HUES6 (cell line): ENCODE measurements at regions not wholly inside any gene's neighbourhood (a gene's known extent, or its start where the extent isn't known, plus 50 kb on each side); places are given as distances from the start of the nearest gene placed in this dataset.

ENCODE experiments used
- H3K27ac ChIP-seq: 2 replicates; pipeline ENCODE4 v1.7.0; 2013; ENCODE audit warnings: low read depth, mild to moderate bottlenecking, low read length, inconsistent platforms
- H3K27me3 ChIP-seq: 2 replicates; pipeline ENCODE4 v1.6.1; 2013; ENCODE audit warnings: low read length; ENCODE audit not compliant: control insufficient read depth, insufficient read depth
- H3K36me3 ChIP-seq: 2 replicates; pipeline ENCODE4 v1.6.1; 2013; ENCODE audit warnings: low read length; ENCODE audit not compliant: control insufficient read depth, insufficient read depth
- H3K4me1 ChIP-seq: 2 replicates; pipeline ENCODE4 v1.6.1; 2013; ENCODE audit warnings: low read length; ENCODE audit not compliant: control insufficient read depth, insufficient read depth
- H3K4me3 ChIP-seq: 2 replicates; pipeline ENCODE4 v1.5.1; 2013; ENCODE audit warnings: low read depth, low read length
- H3K9ac ChIP-seq: one replicate; pipeline ENCODE4 v1.6.1; 2013; ENCODE audit warnings: mild to moderate bottlenecking, low read length
- H3K9me3 ChIP-seq: 2 replicates; pipeline ENCODE4 v1.6.1; 2013; ENCODE audit warnings: low read depth, low read length; ENCODE audit not compliant: control insufficient read depth, insufficient read depth

DNA sequence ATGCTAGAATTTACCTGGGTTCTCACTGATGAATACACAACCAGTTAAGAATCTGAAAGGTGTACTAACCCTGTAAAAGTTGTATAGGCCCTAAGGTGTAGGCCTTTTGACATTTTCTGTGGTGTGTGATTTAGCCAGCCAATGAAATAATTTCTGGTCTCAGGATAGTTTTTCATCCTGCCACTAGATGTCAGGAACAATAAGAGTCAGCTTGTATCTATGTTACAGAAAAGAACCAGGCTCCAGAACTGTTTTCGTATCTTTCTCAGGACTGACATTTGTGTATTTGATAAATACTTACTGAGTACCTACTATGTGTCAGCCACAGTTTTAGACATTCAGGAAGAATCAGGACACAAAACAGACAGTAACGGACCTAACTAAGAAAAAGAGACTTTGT lies 673.6 kb upstream of the TENM3 start:
- no peaks in the 10 kb centered on the region for H3K27me3 ChIP-seq
- no peak overlapping the region for H3K9ac ChIP-seq
- H3K4me1 ChIP-seq = no peaks in the 10 kb centered on the region
- no peak overlapping the region for H3K27ac ChIP-seq
- H3K4me3 ChIP-seq = no peak overlapping the region
- H3K9me3 ChIP-seq = no peaks in the 10 kb centered on the region
- no peaks in the 10 kb centered on the region for H3K36me3 ChIP-seq

DNA sequence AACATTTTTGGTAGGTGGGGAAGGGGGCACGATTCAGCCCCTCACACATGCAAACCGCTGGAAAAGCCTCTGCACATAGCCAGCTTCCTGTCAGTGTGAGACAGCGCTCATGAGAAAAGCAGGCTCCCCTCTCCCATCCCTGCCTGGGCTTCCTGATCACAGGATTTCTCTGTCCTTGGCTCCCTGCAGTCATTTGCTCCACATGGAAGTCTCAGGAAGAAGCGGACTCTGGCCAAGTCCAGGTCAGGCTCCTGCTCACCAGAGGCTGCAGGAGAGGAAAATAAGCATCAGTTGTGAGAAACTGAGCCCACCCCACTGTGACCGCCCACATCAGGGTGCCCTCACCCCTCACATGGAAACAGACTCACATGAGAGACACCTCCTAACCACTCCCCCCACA lies 664.3 kb upstream of the TENM3 start:
- H3K4me3 ChIP-seq = no peak overlapping the region
- no peak overlapping the region for H3K9ac ChIP-seq
- no peaks in the 10 kb centered on the region for H3K36me3 ChIP-seq
- no peaks in the 10 kb centered on the region for H3K4me1 ChIP-seq
- H3K27ac ChIP-seq = no peak overlapping the region
- H3K27me3 ChIP-seq = no peaks in the 10 kb centered on the region
- H3K9me3 ChIP-seq = no peaks in the 10 kb centered on the region

DNA sequence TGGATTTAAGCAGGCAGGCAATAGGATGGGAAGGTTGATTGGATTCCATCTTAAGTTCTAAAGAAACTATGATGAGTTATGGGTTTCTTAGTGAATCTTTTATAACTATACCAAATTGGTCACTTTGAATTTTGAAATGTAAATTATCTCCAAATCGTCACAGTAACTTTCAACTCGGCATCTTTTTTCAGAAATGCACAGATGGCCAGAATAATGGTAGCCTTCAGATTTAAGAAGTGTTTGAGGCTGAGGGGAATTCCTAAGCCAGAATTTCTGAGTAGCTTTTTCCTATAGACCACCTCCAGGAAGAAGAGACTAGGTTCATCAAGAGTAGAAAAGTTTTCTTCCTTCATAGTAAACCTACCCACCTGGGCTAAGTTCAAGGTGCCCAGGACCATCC lies 663.7 kb upstream of the TENM3 start:
- Histone ChIP-seq H3K9me3 (no peaks in the 10 kb centered on the region), H3K9ac (no peak overlapping the region), H3K4me1 (no peaks in the 10 kb centered on the region), H3K4me3 (no peak overlapping the region), H3K36me3 (no peaks in the 10 kb centered on the region), H3K27ac (no peak overlapping the region), H3K27me3 (no peaks in the 10 kb centered on the region)

DNA sequence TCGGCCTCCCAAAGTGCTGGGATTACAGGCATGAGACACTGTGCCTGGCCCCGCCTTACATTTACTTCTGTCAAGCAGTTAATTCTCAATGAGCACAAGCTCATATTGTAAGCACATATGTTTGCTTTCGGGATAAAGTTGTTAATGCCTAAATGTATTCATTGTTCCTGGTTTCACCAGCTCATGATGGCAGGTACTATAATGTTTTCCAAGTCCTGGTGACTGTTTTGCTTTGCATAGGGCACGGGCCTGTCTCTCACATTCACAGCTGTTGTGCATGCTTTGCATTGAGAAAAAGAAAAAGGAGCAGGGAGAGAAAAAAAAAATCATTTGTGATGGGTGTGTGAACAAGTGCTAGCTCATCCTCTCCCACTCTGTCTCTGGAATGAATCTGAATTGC lies 661.2 kb upstream of the TENM3 start:
- H3K9me3 ChIP-seq = no peaks in the 10 kb centered on the region
- no peaks in the 10 kb centered on the region for H3K4me1 ChIP-seq
- no peak overlapping the region for H3K9ac ChIP-seq
- H3K27me3 ChIP-seq = no peaks in the 10 kb centered on the region
- H3K27ac ChIP-seq = no peak overlapping the region
- no peaks in the 10 kb centered on the region for H3K36me3 ChIP-seq
- H3K4me3 ChIP-seq = no peak overlapping the region

DNA sequence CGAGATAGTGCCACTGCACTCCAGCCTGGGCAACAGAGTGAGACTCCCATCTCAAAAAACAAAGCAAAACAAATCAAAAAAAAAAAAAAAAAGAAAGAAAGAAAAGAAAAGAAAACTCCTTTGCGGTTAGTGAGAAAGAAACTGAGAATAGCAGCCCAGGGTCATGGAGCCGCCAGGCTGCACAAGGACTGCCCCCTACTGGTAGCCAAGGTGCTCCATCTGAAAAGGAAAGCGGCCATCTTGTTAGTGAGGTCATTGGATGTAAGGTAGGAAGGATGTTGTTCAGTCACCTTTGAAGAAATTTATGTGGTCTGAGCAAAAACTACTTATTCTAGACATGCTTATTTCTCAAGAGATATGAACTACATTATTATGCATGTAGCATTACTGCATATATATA lies 660.6 kb upstream of the TENM3 start:
- Histone ChIP-seq H3K27me3 (no peaks in the 10 kb centered on the region), H3K9ac (no peak overlapping the region), H3K4me1 (no peaks in the 10 kb centered on the region), H3K27ac (no peak overlapping the region), H3K36me3 (no peaks in the 10 kb centered on the region), H3K4me3 (no peak overlapping the region), H3K9me3 (no peaks in the 10 kb centered on the region)

DNA sequence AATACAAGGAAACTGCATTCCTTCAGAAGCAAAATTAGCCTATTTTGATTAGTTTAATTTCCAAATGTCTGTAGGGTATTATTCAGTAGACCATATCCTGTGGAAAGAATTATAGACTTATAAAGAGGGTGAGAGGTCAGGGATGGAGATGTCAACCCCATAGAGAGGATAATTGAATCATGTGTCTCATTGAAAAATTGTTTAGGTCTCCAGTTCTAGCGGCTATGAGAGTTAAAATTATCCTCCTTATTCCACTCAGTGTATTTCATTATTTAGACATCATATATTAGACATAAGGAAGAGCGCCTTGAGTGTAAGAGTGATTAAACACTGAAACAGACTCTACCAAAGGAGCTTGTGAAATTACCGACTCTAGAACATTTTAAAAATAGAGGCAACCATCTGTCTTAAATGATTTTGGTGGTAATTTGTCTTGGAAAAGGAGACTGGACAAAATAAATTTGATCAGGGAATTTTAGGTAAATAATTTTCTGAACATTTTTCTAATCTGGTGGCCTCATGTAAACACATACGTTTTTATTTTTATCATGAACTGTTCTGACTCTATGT lies 654.4 kb upstream of the TENM3 start:
- H3K4me1 ChIP-seq = no peaks in the 10 kb centered on the region
- H3K27me3 ChIP-seq = no peaks in the 10 kb centered on the region
- H3K36me3 ChIP-seq = no peaks in the 10 kb centered on the region
- no peak overlapping the region for H3K4me3 ChIP-seq
- no peak overlapping the region for H3K27ac ChIP-seq
- H3K9ac ChIP-seq = no peak overlapping the region
- no peaks in the 10 kb centered on the region for H3K9me3 ChIP-seq

DNA sequence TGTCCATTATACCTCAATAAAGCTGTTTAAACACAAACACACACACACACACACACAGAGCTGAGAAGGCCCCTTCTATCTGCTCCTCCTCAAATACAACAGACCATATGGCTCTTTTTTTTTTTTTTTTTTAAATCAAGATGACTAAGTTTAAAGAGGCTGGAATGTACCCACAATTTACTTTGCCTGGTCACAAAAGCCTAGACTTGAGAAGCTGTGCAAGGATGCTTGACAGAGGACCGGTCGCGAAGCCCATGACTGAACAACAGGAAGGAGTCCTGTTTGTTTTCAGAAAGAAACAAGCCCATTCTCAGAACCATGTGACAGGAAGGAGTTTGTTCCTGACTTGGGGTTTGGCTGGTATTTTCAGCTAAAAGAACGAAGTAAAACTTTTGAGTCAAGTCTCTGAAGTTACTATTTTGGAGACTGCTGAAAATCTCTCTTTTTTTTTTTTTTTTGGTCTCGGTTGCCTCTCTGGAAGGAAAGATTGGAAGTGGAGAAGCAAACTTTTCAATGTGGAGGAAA lies 650.9 kb upstream of the TENM3 start:
- no peaks in the 10 kb centered on the region for H3K36me3 ChIP-seq
- H3K4me3 ChIP-seq = no peak overlapping the region
- no peaks in the 10 kb centered on the region for H3K4me1 ChIP-seq
- no peaks in the 10 kb centered on the region for H3K27me3 ChIP-seq
- no peak overlapping the region for H3K27ac ChIP-seq
- H3K9ac ChIP-seq = no peak overlapping the region
- H3K9me3 ChIP-seq = no peaks in the 10 kb centered on the region

DNA sequence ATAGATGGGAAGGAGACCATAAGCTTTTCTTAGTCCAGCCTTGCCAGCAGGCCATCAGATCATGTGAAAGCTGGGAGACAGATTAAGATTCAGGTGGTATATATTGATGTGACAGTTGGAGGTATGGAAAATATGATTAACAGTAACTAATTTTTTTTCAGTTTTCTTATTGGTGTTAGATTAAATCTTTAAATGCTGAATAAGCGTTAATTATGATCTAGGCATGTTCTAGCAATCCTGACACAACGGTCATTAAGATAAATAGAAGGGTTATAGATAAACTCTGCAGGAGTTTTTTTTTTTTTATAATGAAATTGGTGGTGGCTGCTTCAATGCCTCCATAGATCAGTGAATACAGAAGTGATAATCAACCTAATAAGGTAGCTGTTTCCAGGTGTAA lies 649.5 kb upstream of the TENM3 start:
- no peak overlapping the region for H3K27ac ChIP-seq
- no peaks in the 10 kb centered on the region for H3K27me3 ChIP-seq
- H3K36me3 ChIP-seq = no peaks in the 10 kb centered on the region
- no peaks in the 10 kb centered on the region for H3K9me3 ChIP-seq
- H3K4me3 ChIP-seq = no peak overlapping the region
- H3K4me1 ChIP-seq = no peaks in the 10 kb centered on the region
- no peak overlapping the region for H3K9ac ChIP-seq

DNA sequence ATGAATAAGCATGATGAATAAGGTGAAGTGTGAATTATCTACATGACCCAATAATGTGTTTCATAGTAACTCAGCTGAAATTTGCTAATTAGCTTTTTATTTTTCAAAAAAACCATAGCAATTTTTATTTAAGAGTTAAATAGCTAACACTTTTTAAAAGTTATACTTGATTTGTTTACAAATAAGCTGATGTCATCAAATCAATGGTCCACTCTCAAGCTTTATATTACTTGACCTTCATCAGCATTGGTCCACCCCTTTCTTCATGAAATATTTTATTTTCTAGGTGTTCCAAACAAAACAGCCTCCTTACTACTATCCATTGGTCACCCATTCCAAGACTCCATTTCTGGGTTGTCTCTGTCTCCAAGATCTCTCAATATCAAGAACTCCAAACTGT lies 649.0 kb upstream of the TENM3 start:
- Histone ChIP-seq H3K4me3 (no peak overlapping the region), H3K27ac (no peak overlapping the region)

DNA sequence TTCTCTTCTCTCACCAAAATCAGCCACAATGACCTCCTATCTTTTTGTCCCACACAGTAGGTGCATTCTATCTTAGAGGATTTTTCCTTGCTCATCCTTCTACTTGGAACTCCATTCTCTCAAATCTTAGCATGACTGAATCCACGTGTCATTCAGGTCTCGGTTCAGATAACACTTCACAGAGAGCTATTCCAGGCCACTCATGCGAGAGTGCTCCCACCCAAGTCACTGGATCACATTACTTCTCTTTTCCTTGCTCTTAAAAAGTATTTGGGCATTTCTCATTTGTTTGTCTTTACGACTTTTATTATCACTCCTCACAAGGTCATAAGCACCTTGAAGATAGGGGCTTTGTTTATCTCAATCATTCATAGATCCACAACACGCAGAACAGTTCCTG lies 647.5 kb upstream of the TENM3 start:
- H3K27me3 ChIP-seq = no peaks in the 10 kb centered on the region
- H3K27ac ChIP-seq = no peak overlapping the region
- H3K4me3 ChIP-seq = no peak overlapping the region
- no peak overlapping the region for H3K9ac ChIP-seq
- H3K9me3 ChIP-seq = no peaks in the 10 kb centered on the region
- H3K36me3 ChIP-seq = no peaks in the 10 kb centered on the region
- H3K4me1 ChIP-seq = no peaks in the 10 kb centered on the region

More for the DNA sequence above, 649.0 kb upstream of the TENM3 start:
- H3K36me3 ChIP-seq = no peaks in the 10 kb centered on the region
- no peaks in the 10 kb centered on the region for H3K4me1 ChIP-seq
- H3K9me3 ChIP-seq = no peaks in the 10 kb centered on the region
- H3K27me3 ChIP-seq = no peaks in the 10 kb centered on the region
- H3K9ac ChIP-seq = no peak overlapping the region

DNA sequence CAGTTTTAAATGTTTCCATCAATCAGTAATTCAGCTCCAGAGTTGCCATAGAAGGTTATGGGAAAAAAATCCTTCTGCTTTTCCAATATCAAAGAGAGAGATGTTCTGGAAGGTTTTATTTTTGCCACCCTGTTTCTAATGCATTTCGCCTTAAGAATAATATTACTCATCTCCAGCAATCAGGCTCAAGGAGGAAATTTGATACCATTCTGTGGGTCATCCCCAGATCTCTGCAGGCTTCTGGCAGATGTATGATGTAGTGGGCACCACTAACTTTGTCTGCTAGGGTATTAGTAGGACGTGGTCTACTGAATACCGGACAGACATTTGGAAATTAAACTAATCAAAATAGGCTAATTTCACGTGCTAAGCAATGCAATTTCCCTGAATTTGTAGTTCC lies 645.4 kb upstream of the TENM3 start:
- H3K36me3 ChIP-seq = no peaks in the 10 kb centered on the region
- H3K4me3 ChIP-seq = no peak overlapping the region
- H3K27ac ChIP-seq = no peak overlapping the region
- H3K27me3 ChIP-seq = no peaks in the 10 kb centered on the region
- H3K9me3 ChIP-seq = no peaks in the 10 kb centered on the region
- no peak overlapping the region for H3K9ac ChIP-seq
- no peaks in the 10 kb centered on the region for H3K4me1 ChIP-seq

DNA sequence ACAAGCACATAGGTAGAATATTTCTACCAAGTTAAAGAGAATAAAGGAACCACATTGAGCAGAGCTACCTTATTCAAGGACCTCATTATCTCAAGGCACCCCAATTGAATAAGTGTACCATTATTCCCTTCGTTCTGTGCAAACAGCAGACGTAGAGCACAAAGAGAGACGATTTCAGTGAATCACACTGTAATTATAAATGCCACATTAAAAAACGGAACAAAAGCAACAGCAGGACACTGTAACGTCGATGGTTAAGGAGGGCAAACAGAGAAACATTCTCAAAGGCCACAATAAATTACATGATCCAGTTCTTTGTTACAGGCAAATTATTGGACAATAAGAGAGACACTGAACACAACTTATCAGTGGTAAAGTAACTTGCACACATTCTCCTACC lies 644.1 kb upstream of the TENM3 start:
- no peak overlapping the region for H3K4me3 ChIP-seq
- no peaks in the 10 kb centered on the region for H3K27me3 ChIP-seq
- no peak overlapping the region for H3K27ac ChIP-seq
- H3K4me1 ChIP-seq = no peaks in the 10 kb centered on the region
- no peaks in the 10 kb centered on the region for H3K9me3 ChIP-seq
- no peaks in the 10 kb centered on the region for H3K36me3 ChIP-seq
- H3K9ac ChIP-seq = no peak overlapping the region
